NCI-H1105 treated with DMSO at 0.1 percent for 48 hours (cell line): ENCODE measurements at regions not wholly inside any gene's neighbourhood (a gene's known extent, or its start where the extent isn't known, plus 50 kb on each side); places are given as distances from the start of the nearest gene placed in this dataset.

Experiments
- DNase-seq: peaks from one replicate; lab custom pipeline; 2025; lab: John Stamatoyannopoulos, UW

DNA sequence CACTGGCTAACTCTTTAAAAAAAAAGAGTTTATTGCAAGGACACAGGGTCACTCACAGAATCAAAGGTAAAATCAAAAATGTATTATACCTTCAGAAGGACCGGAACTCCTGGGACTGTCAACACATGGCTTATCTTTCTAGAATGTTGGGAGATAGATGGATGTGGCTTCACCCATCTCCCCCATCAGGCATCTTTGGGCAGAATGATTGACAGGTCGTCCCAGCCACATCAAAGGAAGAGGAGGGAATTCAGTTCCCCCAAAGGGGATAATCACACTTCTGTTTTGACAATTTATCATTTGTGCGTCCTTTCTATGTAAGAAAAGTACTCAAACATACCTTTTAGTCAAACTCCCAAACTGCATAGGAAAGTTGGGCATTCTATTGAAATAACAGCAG is 228.6 kb upstream of the CDH5 start:
- DNase-seq: no peak

DNA sequence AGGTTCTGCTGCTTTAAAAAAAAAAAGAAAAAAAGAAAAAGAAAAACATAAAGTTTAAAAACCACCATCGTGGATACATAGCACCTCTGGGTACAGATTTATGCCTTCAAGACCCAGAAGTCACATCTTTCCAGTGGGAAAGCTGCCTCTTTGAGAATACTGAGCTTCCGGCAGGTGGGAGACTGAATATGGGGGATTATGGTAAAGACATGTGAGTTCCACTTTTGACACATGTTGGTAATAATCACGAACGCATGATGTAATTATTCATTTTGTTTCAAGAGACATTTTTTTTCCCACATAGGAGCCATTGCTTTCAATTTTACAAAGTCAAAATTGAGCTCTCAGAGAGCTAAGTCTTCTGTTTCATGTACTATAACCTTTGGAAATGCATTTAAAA is 229.7 kb upstream of the CDH5 start:
- no peak for DNase-seq

DNA sequence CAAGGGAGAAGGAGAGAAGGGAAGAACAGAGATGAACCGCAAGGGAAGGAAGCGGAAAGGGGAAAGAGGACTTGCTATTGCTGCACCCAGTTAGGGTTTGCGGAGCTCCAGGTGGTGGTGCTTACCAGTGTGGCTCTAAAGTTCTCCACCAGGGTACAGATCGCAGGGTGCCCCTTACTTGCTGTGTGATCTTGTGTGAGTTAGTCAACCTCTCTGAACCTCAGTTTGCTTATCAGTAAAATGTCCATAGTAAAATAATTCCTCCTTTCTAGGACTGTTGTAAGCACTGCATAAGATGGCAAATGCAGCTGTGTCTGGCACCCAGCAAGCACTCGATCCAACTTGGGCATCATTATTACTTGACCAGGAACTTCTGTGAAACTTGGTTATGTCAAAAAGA is 230.7 kb upstream of the CDH5 start:
- DNase-seq: no peak

DNA sequence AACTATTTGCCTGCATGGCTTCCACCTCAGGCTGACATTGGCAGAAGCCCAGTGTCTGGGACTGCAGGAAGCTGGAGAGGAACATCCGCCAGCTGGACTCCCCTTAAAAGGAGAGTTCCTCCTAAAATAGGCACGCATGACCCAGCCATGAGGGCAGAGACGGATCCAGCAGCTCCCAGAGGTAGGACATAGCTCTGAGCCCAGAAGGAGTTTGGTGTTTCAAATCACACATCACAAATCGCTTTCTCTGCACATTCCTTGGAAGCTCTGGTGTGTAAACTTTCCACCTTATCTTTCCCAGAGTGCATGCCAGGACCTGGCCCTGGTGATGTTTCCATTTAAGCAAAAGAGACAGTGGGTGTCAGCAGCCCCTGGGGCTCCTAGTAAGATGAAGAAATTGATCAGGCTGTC is 231.1 kb upstream of the CDH5 start:
- no peak for DNase-seq

DNA sequence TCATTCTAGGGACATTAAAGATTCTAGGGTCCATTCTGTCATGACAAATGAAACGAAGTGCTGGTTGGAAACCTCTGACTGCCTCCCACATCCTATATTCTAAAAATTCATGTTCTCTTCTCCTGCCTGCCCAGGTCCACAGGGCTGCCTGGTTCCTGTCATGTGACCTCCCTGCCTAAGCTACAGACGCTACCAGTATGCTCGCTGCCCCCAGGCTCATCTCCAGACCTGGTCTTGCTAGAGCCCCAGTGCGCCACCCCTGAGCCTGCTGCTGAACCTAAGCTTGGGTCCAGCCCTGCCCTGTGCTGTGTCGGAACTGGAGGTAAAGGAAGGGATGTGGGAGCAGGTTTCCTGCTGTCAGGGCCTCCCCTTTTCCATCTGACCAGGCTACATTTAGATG is 231.6 kb upstream of the CDH5 start:
- no peak for DNase-seq

DNA sequence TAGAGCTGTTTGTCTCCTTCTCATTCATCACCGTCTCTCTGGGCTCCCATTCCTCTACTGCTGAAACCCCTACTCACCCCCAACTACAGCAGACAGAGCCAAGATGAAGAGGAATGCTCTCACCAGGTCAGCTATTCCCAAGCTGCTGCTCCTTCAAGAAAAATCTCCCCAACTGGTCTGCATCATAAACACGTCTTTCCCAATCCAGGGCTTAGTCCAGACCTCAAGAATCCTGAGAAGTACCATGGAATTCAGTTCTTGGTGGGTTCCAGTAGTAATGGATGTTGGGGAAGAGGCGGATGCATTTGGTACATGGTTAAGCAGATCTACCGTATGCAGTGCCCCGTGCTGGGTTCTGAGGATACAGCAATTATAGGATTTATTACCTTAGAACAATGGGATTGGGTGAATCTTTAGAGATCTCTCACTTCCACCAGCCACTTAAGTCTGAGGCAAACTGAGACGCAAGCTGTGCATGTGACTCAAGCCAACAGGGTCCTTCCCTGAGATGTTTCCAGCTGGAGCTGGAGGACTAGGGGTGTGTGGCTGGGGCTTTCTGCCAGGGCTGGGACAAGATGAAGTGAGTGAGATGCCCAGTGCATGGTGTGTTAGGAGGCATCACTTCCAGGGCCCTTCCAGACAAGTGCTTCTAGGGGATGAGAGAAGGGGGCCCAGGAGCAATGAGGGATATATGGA is 232.7 kb upstream of the CDH5 start:
- no peak for DNase-seq

DNA sequence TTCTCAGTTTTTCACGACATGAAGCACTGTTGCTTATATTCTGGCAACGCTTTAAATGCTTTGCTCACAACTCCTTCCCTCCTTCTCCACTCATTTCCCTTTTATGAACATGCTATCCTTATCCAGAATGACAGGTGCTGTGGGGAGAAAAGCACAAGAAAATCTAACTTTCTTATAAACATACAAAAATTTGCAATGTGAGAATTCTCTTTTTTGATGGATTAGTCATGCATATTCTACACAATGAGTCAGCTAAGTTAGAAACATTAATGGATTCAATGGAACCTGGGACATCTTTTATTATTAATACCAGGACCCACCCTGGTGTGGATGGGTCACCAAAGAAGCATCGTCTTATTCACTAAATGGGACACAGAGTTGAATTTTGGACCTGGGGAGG is 234.6 kb upstream of the CDH5 start:
- no peak for DNase-seq

DNA sequence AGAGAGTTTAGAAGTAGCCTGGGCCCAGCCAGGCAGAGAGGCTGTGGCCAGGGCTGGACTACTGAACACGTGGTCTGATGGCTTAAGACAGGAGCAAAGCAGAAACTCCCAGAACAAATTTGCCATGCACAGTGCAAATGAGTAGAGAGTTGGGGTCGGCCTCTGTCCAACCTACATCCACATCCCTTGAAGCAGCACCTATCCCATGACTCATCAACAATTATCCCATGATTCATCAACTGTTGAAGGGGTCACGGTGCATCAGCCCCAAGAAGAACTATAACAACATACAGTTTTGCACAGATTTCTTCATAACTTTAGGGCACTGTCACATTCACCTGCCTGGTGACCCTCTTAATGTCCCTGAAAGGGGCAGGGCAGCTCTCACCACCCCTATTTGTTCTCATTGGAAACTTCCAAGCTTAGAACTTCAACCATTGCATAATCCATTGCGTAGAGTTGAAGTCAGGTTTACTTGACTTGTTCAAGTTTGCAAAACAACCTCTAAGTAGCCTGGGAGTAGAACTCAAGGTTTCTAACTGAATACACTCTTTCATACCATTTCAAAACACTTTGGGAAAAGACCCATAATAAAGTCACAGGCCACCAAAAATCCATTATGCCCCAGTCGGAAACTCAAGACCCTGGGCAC is 235.2 kb upstream of the CDH5 start:
- DNase-seq: no peak

DNA sequence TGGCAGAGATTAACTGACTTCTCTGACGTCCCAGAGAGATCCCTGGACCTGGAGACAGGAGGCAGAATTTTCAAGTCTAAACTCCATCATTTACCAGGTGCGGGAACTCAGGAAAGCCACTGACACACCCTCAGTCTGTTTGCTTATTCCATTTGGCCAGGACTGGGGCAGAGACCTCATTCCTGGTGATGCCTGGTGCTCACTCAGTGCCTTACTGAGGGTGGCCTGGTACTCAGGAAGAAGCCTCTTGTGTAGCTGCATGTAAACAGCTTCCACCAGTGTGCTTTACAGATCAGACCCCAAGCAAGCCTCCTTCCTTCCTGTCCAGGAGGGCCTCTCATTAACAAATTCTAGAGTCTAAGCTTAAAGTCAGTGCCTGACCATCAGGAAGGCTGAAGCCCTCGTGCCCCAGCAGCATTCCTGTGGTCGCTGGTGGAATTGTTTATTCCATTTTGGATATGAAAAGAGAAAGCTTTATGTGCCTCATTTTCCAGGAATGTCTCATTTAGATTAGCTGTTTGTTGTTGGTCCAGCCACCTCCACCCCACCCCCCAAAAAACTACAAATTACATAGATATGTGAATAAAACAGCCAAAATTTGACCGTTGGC is 236.1 kb upstream of the CDH5 start:
- DNase-seq: no peak

DNA sequence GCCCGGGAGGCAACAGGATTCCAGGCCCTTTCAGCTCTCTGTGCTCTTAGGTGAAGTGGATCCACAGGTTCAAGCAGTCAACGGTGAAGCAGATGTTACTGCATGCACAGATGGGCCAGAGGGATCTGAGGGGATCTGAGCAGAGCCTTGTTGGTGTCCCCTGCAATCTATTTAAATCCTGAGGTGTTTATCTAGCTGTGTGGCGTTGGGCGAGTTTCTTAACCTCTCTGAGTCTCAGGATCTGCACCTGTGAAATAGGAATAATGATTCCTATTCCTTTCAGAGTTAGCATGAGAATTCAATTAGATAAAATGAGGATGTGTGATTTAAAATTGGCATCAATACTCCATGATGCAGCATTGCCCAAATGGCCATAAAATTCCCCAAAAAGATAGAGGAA is 237.3 kb upstream of the CDH5 start:
- DNase-seq: no peak

DNA sequence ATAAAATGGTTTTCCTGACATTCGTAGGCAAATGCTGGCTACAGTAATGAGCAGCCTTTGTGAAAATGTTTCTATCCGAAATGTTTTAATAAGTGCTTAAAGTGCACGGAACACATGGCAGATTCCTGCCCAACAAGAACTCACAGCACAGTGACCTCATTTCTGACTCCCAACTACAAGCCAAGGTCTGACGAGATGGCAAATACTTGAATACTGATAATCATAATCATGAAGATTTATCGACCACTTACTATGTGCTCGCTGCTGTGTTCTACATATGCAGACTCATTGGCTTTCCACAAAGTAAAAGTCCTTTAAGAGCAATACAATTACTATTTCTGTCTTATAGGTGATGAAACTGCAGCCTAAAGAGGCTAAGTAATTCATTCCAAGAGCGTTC is 238.1 kb upstream of the CDH5 start:
- DNase-seq: no peak

DNA sequence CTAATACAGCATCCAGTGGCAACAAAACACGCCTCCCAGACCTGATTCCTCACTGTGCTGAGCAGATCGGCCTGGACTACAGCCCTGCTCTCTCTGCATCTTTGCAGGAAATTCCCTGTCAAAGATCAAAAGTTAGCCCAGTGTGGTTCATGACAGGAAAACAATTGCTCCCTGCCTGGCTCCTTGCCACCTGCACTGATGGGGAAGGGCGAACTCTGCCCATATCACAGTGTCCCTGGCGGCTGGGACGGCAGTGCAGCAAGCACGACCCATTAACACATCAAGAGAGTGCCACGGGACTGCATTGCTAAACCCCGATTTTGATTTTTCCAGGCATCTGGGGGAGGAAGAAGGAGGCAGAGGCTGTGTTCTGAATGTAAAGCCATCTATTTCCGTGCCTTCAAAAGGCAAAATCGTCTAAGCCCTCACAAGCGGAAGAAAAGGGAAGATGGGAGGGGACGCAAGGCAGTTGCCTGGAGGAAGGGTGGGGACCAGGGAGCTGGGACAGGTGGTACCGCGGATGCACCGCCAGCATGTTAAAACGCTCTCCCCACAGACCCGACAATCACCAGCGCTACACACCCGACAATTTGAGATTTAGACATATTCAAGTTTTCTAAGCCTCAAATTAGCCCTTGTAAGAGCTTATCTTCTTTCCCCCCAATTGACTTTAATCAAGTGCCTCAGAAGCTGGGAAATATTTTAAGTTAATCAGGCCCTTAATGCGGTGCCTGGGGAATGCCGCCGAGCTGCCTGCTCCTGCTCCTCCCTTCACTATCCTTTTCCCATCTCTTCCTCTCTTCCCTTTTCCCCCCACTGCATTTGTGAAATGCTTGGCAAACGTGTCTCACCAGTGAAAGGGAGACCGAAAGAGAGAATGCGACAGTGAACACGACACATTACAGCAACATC is 238.8 kb upstream of the CDH5 start:
- DNase-seq: no peak

DNA sequence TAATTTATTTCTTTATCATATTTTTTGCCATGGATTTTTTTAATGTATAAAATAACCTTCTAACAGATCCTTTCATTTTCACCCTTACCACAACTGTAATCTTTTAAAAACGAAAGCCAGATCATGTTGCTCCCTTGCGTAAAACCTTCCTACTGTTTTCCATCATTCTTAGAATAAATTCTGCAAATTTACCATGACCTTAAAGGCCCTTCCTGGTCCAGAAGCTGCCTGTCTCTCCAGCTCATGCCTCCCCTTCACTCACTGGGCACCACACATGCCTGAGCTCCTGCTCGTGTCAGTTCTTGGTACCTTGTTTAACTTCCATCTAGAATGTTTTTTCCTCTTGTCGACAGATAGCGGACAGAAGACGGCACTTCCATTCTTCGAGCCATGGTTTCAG is 245.0 kb upstream of the CDH5 start:
- no peak for DNase-seq

DNA sequence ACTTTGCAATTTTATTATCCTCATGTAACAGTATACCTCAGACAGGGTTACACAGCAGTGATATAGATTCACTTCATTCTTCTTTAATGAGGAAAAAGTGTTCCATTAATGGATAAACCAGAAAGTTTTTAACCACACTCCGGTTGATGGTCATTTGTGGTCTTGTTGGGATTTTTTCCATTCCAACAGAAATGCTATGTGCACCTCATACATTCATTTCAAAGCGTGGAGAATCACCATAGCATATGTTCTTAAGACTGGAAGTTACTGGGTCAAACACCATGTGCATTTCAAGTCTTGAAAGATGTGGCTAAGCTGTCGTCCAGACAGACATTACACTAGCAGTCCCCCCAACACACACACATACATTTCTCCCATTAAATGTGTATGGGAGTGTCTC is 245.8 kb upstream of the CDH5 start:
- DNase-seq: no peak

DNA sequence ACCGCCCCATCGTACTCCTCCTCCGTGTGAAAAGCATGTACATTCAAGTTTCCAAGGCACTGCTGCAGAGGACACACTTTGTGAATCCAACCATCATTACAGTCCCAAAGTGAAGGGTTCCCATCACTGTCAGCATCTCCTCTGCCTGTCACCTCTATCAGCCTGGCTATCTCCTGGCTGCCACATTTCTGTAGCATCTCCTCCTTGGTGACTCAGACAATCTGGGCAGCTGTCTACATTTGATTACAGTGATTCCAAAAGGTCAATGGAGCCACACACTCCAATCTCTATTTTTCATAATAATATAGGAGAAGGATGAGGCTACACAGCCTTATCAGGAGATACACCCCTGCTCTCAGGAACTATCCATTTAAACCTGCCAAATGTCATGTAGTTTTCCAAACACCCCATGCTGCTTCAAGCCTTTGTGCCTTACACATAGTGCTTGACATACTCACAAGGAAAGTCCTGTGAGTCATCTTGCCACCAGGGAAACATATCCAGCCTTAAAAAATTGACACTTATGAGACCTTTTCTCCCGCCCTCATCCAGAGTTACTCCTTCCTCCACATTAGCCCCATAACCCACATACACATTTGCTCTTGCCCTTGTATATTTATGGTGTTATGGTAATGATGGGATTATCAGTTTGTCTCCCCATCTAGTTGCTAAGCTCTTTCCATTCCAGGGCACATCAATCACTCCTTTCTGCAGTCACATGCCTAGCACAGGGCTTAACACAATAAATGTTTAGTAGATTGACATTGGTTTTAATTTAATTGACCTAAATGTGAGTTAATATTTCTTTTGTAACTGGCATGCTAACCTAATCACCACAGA is 250.1 kb upstream of the CDH5 start:
- DNase-seq: no peak

DNA sequence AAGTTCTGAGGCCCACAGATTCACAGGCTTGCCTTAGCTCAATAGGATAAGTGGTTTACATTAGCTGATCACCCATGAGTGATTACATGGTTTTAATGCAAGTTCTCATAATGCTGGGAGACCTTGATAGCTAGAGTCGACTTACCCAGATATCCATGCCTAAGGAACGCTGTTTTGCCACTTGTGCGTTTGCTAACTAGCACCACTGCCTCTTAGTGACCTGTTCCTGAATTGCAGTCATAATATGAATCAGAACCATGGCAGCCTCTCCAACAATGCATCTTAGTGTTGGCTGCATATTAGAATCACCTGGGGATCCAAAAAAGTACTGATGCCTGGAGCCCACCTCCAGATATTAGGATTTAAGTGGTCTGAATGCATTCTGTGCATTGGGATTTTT is 251.1 kb upstream of the CDH5 start:
- no peak for DNase-seq

DNA sequence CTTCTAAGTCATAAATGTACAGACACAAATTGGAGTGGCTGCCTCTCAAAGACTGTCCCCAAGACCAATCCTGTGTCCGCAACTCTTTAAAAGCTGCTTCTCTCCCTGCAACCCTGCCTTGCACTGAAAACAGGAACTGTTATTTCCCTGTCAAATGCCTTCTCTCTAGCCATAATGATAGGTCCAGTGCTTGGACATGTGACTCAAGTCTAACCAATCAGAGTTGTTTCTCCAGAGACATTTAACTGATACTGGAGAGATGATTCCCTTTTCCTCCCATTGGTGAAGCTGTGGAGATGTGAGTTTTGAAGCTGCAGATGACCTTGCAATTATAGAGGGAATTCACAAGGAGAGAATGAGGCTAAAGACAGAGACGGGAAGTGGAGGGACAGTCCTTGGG is 253.3 kb upstream of the CDH5 start:
- no peak for DNase-seq

DNA sequence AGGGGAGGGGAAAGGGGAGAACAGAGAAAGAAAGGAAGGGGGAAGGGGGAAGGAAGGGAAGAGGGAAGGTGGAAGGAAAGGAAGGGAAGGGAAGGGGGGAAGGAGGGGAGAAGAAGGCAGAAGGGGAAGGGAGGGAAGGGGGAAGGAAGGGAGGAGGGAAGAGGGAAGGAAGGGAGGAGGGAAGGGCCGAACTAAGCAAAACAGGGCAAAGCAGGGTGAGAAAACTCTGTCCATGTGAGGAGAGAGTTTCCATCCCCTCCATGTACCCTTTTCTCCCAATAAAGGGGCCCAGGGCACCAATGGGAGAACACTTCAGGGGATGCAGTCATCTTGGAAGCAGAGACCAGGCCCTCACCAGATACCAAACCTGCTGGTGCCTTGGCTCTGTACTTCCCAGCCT is 256.8 kb upstream of the CDH5 start:
- no peak for DNase-seq

DNA sequence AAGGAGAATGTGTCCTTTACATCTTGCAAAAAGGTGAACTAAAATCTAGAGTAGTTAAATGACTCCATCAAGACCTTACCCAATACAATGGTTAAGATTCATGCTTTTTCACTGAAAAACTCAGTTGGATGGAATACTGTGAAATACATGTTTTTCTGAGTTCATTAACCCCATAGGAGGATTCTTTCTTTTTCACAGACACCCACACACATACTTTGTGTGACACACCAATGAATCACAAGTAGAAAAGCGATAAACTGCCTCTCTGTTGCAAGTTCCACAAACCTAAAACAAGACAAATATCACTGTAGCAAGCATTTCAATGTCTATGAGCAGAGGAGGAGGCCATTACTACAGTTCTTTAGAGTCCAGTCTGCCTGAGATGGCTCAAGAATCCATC is 258.8 kb upstream of the CDH5 start:
- DNase-seq: no peak

DNA sequence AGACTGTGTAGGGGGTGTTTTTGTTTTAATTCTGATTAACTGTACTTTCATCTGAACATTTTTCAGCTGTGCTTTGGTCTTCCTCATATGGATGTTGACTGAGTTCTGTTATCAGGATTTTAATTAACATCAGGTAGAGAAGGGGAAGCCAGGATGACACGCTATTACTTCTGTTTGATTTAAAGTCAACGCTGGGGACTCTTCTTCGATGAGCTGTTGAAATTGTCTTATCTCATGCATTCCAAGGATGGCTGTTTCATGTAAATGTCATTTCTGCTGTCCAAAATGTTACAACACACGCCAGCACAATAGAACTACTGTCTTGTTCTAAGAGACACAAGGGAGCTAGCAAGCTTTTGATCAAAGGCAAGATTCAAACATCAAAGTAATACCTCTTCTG is 263.3 kb upstream of the CDH5 start:
- DNase-seq: no peak

DNA sequence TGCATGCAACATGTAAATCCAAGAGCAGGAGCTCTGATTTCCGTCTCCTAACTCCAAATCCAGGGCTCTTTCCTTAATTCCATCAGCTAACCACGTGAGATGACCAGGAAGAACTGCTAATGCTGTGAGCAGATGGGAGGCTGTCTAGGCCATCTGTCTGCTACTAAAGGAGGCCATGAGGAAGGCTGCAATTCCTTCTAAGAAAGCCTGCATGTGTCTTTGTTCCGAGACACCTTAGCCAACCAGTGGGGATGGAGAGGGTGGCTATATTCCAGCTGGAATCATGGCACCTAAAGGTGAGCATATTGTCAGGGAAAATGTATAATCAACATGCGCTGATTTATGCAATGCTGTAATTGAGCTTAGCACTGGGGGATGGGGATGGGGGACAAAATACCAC is 267.2 kb upstream of the CDH5 start:
- DNase-seq: no peak

DNA sequence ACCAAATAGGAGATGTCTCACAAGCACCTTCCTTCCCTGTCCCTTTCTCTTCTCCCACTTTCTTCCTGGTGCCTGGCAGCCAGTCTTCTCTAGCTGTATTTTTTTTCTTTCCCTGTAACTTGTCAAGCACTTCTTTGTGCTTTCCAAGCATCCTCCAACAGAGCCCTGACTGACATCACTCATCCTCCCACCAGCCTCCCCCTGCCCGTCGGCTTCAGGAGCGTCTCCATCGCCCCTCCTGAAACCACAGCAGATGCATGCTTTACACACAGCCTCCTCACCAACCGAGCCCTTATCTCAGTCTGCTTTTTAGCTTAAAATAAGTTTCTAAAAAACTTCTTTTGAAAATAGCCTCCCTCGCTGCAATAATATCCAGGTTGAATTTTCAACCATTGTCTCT is 268.7 kb upstream of the CDH5 start:
- no peak for DNase-seq
